ENCODE measurements at regions not wholly inside any gene's neighbourhood (a gene's known extent, or its start where the extent isn't known, plus 50 kb on each side); places are given as distances from the start of the nearest gene placed in this dataset.

DNA sequence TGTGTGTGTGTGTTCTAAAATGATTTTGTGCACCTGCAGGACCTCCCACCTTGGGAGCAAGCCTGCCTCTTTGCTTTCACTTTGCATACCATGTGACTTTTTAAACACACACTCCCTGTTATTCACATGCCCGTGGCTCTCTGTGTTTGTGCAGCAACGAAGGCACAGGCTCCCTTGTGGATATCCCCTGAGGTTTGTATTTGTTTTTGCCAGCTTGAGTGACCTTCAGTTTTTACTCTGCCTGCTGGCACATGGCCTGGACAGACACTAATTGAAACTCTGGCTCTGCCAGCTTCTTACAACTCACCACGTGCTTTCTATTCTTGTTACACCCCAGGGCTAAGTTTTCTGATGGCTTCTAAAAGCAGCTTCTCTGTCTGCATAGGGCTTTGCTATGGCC lies 885.8 kb downstream of the SH3BGRL start:
- ChIA-PET POLR2A (no interaction called here), CTCF (ENCODE audit: low intra/inter-chr PET ratio) (no interaction called here)
- no peak overlapping the region for H2AFZ ChIP-seq (ENCODE audit: low read depth, low read length)
- no peak overlapping the region for H3K4me2 ChIP-seq (ENCODE audit: insufficient read depth, low read length)
- no peak overlapping the region for H3K4me3 ChIP-seq
- no TSS peak for BruUV-seq (replicated peaks)
- WGBS (ENCODE audit: insufficient coverage, low coverage, missing lambda C conversion rate), result 0% methylated on average over 2 of the region's 3 CpGs
- FAIRE-seq (no peak), DNase-seq (ENCODE audit: extremely low read depth in 1 of 4, low spot score in 3 of 4) (no peak), ATAC-seq (no peak)
- no peaks in the 10 kb centered on the region for H3K9me3 ChIP-seq (replicated peaks; ENCODE audit: control insufficient read depth, insufficient read depth, low read depth, low read length)
- H3K36me3 ChIP-seq (ENCODE audit: control insufficient read depth, insufficient read depth, low read length), result no peaks in the 10 kb centered on the region
- no peaks in the 10 kb centered on the region for H4K20me1 ChIP-seq (replicated peaks; ENCODE audit: control insufficient read depth, insufficient read depth, low read length)
- H3K4me1 ChIP-seq (replicated peaks in 1 of 2; ENCODE audit: control insufficient read depth in 2 of 2, insufficient read depth in 2 of 2, low read length in 2 of 2), result no peaks in the 10 kb centered on the region
- no peak overlapping the region for H3K9ac ChIP-seq (ENCODE audit: insufficient read depth in 1 of 2, low read depth in 2 of 2, low read length in 2 of 2)
- in situ Hi-C loops (cut with MboI), result no loop called here
- H3K9me1 ChIP-seq (ENCODE audit: control insufficient read depth, insufficient read depth, low read length), result no peaks in the 10 kb centered on the region
- no peaks in the 10 kb centered on the region for H3K27me3 ChIP-seq (ENCODE audit: control insufficient read depth in 2 of 2, insufficient read depth in 2 of 2, low read length in 2 of 2)
- no peak overlapping the region for H3K27ac ChIP-seq (ENCODE audit: extremely low read depth, low read depth, low read length)
- intact Hi-C loops (cut with micrococcal nuclease), result no loop called here
- TF ChIP-seq ZBED1 (IDR thresholded peaks at IDR 0.05) (no peak), ZFX (CRISPR knock-in tag; IDR thresholded peaks at IDR 0.05) (no peak), POLR2H (tag; IDR thresholded peaks at IDR 0.05; ENCODE audit: low read depth) (no peak), RBM25 (IDR thresholded peaks at IDR 0.05; ENCODE audit: low read depth, low read length, severe bottlenecking) (no peak), MIER1 (IDR thresholded peaks at IDR 0.05; ENCODE audit: low read depth) (no peak), ZNF518B (CRISPR knock-in tag; IDR thresholded peaks at IDR 0.05) (no peak)
- no peaks in the 10 kb centered on the region for H3K79me2 ChIP-seq (ENCODE audit: control insufficient read depth, insufficient read depth, low read length)

Measured in K562 (cell line).